T-helper 2 cell treated with Interferon-gamma antibody and Interleukin-4, amounts not matched to agents 100 ng/mL and 5 ng/mL, for 36 hours (primary cell): ENCODE measurements at regions not wholly inside any gene's neighbourhood (a gene's known extent, or its start where the extent isn't known, plus 50 kb on each side); places are given as distances from the start of the nearest gene placed in this dataset.
"Not testable (repeated sequence)": the region's sequence is repeated elsewhere in the genome, so short reads cannot be mapped to it uniquely, and the experiment has no call there.

Source experiments
- intact Hi-C: fragments of 100-400 bp; cut with micrococcal nuclease; formaldehyde crosslinking; loops from one replicate; pipeline ENCODE4 v1.15.1; 2023

DNA sequence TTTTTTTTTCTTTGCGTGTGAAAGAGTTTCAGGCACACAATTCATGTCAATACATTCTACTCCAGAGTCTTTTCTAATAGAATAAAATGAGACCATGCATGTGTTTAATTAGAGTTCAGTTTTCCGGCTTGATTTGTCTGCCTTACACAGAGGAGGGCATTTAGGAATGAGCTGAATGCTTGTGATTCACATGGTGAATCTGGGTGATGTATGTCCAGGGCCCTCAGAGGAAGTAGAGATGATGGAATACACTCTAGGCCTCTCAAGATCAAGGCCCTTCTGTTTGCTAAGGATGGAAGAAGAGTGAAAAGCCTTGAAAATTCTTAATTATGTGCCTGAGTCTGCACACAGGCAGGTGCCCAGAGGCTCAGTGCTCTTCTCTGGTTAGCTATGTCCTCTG, 71.0 kb upstream of the CYRIA start:
- intact Hi-C loops: no loop called here

GRCh38 chr2:16729335-16729734, 63.7 kb upstream of the CYRIA start:
- intact Hi-C loops: no loop called here

DNA sequence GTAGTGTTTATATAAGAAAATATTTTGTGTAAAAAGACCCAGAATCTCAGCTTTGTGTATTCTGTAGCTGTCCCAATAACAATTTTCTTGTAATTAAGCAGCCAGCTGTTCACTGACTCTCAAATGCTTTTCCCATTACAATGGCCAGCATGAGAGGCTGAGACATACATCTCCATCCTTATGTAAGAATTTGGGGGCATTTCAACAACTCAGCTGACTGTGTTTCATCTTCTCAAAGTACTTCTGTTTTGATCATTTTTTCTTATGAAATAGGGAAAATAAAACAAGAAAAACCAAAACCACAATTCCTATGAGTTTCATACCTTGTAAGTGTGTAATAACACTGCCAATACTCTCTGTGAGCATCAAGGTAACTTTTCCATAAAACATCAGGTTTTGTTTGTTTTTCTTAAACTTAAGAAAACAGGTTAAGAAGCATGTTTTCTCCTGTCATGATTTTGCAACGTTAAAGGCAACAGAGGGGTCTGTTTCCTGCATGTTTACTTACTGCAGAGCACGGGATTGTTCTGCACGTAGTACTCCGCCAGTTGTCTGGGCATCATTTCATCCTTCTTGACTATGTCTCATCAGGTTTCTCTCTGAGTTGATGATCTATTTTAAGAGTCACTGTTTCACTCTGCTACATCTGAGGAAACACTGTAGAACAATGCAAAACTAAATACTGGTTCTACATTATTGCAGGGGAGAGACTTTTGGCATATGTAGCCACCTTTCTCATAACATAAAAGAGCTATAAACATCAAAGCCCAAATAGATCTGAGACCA, 62.9 kb upstream of the CYRIA start:
- intact Hi-C loops: no loop called here

DNA sequence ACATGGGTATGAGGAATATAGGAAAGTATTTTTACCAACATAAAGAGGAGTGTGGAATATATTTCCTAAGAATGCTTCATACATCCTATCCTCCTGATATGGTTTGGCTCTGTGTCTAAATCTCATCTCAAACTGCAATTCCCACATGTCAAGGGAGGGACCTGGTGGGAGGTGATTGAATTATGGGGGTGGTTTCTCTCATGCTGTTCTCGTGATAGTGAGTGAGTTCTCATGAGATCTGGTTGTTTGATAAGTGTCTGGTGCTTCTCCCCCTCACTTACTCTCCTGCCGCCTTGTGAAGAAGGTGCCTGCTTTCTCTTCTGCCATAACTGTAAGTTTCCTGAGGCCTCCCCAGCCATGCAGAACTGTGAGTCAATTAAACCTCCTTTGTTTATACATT, 62.2 kb upstream of the CYRIA start:
- intact Hi-C loops: not testable (repeated sequence)

DNA sequence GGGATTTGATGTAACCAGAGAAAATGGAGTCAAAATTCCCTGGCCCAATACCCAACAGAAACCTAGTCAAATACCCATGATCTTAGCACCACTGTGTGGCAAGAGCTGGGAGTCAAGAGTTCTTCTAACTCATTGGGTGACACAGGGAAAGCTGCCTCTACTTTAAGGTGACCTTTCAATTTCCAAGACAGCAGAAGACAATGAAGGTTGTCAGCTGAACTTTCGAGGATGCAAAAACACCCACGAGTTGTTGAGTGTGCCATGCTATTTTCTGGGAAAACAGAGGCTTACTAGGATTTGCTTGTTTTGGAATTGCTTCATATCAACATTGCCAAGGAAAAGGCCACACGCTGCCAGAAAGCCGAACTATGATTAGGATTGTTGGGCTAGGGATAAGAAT, 61.6 kb upstream of the CYRIA start:
- intact Hi-C loops: no loop called here

- intact Hi-C loops: no loop called here
Observed at GRCh38 chr2:16726577-16726976, 60.9 kb upstream of the CYRIA start.

GRCh38 chr2:16726147-16726546, 60.5 kb upstream of the CYRIA start:
- intact Hi-C loops: no loop called here

- intact Hi-C loops: no loop called here
Observed at GRCh38 chr2:16725549-16725948, 59.9 kb upstream of the CYRIA start.

- intact Hi-C loops: no loop called here
Observed at GRCh38 chr2:16722677-16723076, 57.0 kb upstream of the CYRIA start.

DNA sequence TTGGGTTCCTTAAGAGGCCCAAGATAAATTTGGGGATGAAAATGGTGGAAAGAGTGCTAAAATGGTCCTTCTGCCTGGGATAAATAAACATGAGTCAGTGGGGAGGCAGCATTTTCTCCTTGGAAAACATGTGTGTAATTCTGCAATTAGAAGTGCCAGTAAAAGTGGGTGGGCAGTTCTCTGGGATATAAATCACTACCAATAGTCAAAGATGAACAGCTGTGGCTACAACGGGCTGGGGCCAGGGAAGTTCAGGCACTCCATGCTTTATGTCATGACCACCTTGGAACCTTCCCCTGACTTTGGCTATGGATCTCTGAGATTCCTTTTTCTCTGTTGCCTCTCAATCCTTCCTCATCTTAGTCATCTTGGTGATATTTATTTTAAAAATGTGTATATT, 56.5 kb upstream of the CYRIA start:
- intact Hi-C loops: no loop called here

- intact Hi-C loops: not testable (repeated sequence)
Observed at GRCh38 chr2:16721529-16721928, 55.9 kb upstream of the CYRIA start.

DNA sequence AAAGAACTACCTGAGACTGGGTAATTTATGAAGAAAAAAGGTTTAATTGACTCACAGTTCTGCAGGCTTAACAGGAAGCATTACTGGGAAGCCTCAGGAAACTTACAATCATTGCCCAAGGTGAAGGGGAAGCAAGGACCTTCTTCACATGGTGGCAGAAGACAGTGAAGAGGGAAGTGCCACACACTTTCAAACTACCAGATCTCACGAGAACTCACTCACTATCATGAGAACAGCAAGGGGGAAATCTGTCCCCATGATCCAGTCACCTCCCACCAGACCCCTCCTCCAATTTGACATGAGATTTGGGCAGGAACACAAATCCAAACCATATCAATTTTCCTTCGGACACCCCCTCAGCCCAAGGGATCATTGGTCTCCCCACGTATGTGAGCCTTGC, 55.1 kb upstream of the CYRIA start:
- intact Hi-C loops: not testable (repeated sequence)

DNA sequence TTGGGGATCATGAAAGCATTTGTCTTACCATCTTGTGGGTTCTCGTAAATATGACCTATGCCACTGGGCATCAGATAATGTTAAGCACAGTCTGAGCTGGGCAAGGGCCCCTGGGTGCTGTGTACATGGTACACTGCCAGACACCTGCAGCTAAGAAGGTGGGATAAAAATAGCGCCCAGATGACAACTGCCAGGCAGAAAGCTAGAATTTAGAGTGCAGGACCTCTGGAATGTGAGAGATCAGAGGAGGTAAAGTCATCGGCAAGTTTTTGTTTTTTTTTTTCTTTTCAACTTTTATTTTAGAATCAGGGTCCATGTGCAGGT, 53.8 kb upstream of the CYRIA start:
- intact Hi-C loops: no loop called here

DNA sequence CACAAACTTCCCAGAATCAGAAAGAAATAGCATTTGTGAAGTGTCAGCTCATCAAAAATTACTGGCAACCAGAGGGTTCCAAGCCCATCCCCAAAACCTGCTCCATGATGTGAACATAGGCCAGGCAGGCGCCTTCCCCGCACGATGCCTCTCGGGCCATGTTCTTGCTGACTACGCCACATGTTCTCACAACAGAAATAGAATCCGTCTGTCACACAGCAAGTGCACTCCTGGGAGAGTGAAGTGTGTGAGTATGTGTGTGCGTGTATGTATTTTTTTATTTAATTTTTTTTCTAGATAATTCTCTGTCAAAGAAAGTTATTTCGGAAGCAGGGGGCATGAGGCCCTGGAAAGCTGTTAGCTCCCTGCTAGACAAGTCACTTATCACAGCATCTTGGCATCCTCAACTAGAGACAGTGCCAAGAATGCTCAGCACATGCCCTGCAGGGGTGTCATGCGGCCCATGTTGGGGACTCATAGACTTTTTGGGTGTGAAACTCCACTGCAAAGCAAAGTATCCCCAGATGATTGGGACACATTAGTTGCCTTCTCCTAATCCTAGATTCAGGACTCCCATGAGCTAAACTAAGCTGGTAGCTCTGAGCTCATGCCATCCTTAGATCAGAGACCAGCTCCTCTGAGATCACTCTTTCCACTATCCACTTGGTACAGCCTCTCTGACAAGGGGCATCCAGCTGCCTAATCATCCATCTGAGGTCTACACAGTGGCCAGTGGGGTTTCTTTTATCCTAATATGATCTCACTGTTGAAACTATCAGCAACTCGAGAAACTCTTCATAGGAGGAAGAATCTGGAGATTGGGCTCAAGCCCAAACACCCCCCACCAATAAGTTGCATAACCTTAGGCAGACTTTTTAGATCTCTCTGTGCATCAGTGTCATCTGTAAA, 53.2 kb upstream of the CYRIA start:
- intact Hi-C loops: no loop called here

DNA sequence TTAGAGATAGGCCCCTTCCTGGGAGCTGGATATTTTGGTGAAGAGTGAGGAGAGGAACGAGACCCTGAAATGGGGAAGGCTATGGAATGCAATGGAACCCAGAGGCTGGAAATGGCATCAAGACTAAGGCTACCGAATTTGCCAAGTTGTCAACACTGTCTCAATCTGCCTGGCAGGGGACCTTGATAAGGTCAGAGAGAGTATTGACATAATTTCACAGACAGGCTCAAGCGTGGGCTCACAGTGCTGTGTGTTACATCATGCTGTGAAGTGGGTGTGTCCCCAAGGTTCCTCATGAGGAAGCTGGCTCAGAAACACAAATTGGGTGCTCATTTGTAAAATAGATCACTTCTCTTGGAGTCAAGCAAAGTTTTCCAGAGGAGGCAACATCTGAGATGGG, 51.8 kb upstream of the CYRIA start:
- intact Hi-C loops: no loop called here

DNA sequence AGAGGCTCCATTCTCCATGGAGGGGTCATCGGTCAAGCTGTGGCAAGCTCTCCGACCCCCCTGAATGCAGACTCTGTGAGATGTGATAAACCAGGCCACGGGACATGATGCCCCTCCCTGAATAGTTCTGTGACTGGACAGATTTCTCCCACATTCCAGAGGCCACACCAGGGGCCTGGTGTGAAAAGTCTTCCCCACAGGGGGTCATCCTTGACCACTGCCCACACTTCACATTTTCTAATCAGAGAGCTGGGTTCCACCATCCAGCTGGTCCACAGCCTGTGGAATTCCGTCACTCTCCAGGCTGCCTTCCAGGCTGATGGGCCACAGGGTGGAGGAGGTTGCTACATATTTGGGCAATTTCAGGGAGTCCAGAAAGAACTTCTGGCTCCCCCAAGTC, 51.3 kb upstream of the CYRIA start:
- intact Hi-C loops: no loop called here

DNA sequence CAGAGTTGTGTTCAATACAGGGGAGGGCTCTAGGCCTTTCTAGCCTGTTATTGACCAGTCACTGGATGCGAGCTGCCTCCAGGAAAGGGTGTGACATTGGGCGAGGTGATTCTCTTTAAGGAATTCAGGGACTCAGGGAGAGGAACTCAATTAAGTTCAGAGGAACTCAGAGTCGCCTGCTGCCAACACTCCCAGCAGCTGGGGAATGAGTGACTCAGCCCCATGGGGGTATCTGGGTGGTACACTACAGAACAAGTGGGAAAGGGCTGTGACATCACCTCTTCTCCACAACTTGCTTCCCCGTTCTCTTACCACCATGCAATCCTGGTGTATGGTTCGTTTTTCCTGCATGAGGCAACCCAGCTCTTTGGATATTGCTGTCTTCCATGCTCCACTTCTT, 50.4 kb upstream of the CYRIA start:
- intact Hi-C loops: no loop called here
